ENCODE measurements at regions not wholly inside any gene's neighbourhood (a gene's known extent, or its start where the extent isn't known, plus 50 kb on each side); places are given as distances from the start of the nearest gene placed in this dataset.

DNA sequence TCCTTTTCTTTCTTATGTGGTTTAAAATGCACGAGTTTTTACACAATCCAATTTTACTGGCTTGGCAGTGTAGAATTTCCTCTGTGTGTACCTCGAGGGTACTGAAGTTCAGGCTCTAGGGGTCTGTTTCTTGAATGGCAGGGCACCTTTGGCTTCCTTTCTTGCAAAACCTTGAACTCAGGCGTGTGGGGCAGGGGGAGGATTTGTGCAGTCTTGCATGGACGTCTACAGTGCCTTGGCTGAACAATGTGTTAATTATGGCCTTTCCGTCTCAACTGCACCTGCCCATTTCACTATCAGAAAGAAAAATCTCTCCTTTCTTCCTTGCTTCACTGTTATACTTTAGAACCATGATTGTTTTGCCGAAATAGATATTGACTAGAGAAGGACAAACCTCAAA is 570.9 kb downstream of the INHBA start:
- Mint-ChIP-seq H3K4me3 (no peak overlapping the region), H3K27ac (no peak overlapping the region), H3K4me1 (peaks cover 13% of the 10 kb centered on the region), H3K27me3 (ENCODE audit: insufficient read depth, low read depth, poor library complexity) (no peaks in the 10 kb centered on the region), H3K9me3 (peaks cover 3% of the 10 kb centered on the region; the same call in 1 of the 3 replicates), H3K36me3 (ENCODE audit: low read depth) (0 out of 3 replicates have a peak, but pooled peaks cover 2% of the 10 kb centered on the region)
- Histone ChIP-seq H3K9me2 (ENCODE audit: insufficient read depth) (peaks cover 7% of the 10 kb centered on the region; the same call in 1 of the 2 replicates), H3K27me3 (ENCODE audit: insufficient read depth) (no peaks in the 10 kb centered on the region), H3K79me2 (replicated peaks; ENCODE audit: insufficient read depth) (no peaks in the 10 kb centered on the region), H4K20me1 (replicated peaks; ENCODE audit: insufficient read depth) (no peaks in the 10 kb centered on the region), H3K4me1 (ENCODE audit: insufficient read depth) (peaks cover 5% of the 10 kb centered on the region; the same call in 1 of the 2 replicates), H3K36me3 (ENCODE audit: insufficient read depth) (no peaks in the 10 kb centered on the region), H3K27ac (ENCODE audit: low read depth) (no peak overlapping the region), H2AFZ (0 out of 2 replicates have a peak overlapping the region, but pooled peaks have one; percentile 16), H3K4me3 (no peak overlapping the region), H3K4me2 (no peak overlapping the region), H3F3A (replicated peaks; ENCODE audit: low read depth) (no peaks in the 10 kb centered on the region)
- ATAC-seq (no peak), DNase-seq (ENCODE audit: low spot score) (no peak)
- TF ChIP-seq, protein P1, sequence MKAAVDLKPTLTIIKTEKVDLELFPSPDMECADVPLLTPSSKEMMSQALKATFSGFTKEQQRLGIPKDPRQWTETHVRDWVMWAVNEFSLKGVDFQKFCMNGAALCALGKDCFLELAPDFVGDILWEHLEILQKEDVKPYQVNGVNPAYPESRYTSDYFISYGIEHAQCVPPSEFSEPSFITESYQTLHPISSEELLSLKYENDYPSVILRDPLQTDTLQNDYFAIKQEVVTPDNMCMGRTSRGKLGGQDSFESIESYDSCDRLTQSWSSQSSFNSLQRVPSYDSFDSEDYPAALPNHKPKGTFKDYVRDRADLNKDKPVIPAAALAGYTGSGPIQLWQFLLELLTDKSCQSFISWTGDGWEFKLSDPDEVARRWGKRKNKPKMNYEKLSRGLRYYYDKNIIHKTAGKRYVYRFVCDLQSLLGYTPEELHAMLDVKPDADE (IDR thresholded peaks at IDR 0.05): no peak
- no peak for TF ChIP-seq EZH2phosphoT487 (IDR thresholded peaks at IDR 0.05; ENCODE audit: unreplicated experiment)
- TF ChIP-seq, protein P2, sequence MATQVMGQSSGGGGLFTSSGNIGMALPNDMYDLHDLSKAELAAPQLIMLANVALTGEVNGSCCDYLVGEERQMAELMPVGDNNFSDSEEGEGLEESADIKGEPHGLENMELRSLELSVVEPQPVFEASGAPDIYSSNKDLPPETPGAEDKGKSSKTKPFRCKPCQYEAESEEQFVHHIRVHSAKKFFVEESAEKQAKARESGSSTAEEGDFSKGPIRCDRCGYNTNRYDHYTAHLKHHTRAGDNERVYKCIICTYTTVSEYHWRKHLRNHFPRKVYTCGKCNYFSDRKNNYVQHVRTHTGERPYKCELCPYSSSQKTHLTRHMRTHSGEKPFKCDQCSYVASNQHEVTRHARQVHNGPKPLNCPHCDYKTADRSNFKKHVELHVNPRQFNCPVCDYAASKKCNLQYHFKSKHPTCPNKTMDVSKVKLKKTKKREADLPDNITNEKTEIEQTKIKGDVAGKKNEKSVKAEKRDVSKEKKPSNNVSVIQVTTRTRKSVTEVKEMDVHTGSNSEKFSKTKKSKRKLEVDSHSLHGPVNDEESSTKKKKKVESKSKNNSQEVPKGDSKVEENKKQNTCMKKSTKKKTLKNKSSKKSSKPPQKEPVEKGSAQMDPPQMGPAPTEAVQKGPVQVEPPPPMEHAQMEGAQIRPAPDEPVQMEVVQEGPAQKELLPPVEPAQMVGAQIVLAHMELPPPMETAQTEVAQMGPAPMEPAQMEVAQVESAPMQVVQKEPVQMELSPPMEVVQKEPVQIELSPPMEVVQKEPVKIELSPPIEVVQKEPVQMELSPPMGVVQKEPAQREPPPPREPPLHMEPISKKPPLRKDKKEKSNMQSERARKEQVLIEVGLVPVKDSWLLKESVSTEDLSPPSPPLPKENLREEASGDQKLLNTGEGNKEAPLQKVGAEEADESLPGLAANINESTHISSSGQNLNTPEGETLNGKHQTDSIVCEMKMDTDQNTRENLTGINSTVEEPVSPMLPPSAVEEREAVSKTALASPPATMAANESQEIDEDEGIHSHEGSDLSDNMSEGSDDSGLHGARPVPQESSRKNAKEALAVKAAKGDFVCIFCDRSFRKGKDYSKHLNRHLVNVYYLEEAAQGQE (IDR thresholded peaks at IDR 0.05; ENCODE audit: unreplicated experiment): no peak
- TF ChIP-seq, protein P3, sequence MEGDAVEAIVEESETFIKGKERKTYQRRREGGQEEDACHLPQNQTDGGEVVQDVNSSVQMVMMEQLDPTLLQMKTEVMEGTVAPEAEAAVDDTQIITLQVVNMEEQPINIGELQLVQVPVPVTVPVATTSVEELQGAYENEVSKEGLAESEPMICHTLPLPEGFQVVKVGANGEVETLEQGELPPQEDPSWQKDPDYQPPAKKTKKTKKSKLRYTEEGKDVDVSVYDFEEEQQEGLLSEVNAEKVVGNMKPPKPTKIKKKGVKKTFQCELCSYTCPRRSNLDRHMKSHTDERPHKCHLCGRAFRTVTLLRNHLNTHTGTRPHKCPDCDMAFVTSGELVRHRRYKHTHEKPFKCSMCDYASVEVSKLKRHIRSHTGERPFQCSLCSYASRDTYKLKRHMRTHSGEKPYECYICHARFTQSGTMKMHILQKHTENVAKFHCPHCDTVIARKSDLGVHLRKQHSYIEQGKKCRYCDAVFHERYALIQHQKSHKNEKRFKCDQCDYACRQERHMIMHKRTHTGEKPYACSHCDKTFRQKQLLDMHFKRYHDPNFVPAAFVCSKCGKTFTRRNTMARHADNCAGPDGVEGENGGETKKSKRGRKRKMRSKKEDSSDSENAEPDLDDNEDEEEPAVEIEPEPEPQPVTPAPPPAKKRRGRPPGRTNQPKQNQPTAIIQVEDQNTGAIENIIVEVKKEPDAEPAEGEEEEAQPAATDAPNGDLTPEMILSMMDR (conservative IDR thresholded peaks at IDR 0.05; ENCODE audit: low read depth in 2 of 2): no peak
- TF ChIP-seq STAT1 (IDR thresholded peaks at IDR 0.05; ENCODE audit: unreplicated experiment): no peak
- TF ChIP-seq, protein P4, sequence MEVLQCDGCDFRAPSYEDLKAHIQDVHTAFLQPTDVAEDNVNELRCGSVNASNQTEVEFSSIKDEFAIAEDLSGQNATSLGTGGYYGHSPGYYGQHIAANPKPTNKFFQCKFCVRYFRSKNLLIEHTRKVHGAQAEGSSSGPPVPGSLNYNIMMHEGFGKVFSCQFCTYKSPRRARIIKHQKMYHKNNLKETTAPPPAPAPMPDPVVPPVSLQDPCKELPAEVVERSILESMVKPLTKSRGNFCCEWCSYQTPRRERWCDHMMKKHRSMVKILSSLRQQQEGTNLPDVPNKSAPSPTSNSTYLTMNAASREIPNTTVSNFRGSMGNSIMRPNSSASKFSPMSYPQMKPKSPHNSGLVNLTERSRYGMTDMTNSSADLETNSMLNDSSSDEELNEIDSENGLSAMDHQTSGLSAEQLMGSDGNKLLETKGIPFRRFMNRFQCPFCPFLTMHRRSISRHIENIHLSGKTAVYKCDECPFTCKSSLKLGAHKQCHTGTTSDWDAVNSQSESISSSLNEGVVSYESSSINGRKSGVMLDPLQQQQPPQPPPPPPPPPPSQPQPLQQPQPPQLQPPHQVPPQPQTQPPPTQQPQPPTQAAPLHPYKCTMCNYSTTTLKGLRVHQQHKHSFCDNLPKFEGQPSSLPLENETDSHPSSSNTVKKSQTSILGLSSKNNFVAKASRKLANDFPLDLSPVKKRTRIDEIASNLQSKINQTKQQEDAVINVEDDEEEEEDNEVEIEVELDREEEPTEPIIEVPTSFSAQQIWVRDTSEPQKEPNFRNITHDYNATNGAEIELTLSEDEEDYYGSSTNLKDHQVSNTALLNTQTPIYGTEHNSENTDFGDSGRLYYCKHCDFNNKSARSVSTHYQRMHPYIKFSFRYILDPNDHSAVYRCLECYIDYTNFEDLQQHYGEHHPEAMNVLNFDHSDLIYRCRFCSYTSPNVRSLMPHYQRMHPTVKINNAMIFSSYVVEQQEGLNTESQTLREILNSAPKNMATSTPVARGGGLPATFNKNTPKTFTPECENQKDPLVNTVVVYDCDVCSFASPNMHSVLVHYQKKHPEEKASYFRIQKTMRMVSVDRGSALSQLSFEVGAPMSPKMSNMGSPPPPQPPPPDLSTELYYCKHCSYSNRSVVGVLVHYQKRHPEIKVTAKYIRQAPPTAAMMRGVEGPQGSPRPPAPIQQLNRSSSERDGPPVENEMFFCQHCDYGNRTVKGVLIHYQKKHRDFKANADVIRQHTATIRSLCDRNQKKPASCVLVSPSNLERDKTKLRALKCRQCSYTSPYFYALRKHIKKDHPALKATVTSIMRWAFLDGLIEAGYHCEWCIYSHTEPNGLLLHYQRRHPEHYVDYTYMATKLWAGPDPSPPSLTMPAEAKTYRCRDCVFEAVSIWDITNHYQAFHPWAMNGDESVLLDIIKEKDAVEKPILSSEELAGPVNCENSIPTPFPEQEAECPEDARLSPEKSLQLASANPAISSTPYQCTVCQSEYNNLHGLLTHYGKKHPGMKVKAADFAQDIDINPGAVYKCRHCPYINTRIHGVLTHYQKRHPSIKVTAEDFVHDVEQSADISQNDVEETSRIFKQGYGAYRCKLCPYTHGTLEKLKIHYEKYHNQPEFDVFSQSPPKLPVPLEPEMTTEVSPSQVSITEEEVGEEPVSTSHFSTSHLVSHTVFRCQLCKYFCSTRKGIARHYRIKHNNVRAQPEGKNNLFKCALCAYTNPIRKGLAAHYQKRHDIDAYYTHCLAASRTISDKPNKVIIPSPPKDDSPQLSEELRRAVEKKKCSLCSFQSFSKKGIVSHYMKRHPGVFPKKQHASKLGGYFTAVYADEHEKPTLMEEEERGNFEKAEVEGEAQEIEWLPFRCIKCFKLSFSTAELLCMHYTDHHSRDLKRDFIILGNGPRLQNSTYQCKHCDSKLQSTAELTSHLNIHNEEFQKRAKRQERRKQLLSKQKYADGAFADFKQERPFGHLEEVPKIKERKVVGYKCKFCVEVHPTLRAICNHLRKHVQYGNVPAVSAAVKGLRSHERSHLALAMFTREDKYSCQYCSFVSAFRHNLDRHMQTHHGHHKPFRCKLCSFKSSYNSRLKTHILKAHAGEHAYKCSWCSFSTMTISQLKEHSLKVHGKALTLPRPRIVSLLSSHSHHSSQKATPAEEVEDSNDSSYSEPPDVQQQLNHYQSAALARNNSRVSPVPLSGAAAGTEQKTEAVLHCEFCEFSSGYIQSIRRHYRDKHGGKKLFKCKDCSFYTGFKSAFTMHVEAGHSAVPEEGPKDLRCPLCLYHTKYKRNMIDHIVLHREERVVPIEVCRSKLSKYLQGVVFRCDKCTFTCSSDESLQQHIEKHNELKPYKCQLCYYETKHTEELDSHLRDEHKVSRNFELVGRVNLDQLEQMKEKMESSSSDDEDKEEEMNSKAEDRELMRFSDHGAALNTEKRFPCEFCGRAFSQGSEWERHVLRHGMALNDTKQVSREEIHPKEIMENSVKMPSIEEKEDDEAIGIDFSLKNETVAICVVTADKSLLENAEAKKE (CRISPR knock-in tag; IDR thresholded peaks at IDR 0.05): no peak
- no peak for TF ChIP-seq CREB1 (CRISPR knock-in tag; IDR thresholded peaks at IDR 0.05; ENCODE audit: low read depth)
- no peak for TF ChIP-seq ZNF114 (CRISPR knock-in tag; IDR thresholded peaks at IDR 0.05)
- TF ChIP-seq NANOG (IDR thresholded peaks at IDR 0.05; ENCODE audit: borderline replicate concordance): no peak
- TF ChIP-seq EZH2 (IDR thresholded peaks at IDR 0.05; ENCODE audit: low read depth, unreplicated experiment): no peak
- TF ChIP-seq ZNF331 (CRISPR knock-in tag; IDR thresholded peaks at IDR 0.05; ENCODE audit: low read depth): no peak
- TF ChIP-seq JUNB (IDR thresholded peaks at IDR 0.05; ENCODE audit: unreplicated experiment): no peak

Data from GM23338 (cell line).